K562 (cell line): ENCODE measurements at regions not wholly inside any gene's neighbourhood (a gene's known extent, or its start where the extent isn't known, plus 50 kb on each side); places are given as distances from the start of the nearest gene placed in this dataset.

ENCODE experiments used
- CHD1 ChIP-seq: fragments of 200-600 bp; sonication (generic); IDR thresholded peaks from one replicate; pipeline ENCODE4 v1.6.1; 2012; ENCODE audit warnings: mild to moderate bottlenecking, moderate library complexity, low read length, inconsistent platforms
- DMBX1 ChIP-seq: fragments of 250-450 bp; sonication (Bioruptor Pico); IDR thresholded peaks from 2 replicates; pipeline ENCODE4 v1.8.0; 2022; ENCODE audit warnings: inconsistent platforms, mild to moderate bottlenecking, moderate library complexity, borderline replicate concordance
- EP300 ChIP-seq: IDR thresholded peaks from 2 replicates; pipeline ENCODE4 v1.6.1; 2012; ENCODE audit warnings: low read length, improper control_type of control experiment
- EZH2 ChIP-seq: IDR thresholded peaks from 2 replicates; pipeline ENCODE4 v1.6.1; 2012; ENCODE audit warnings: low read depth, mild to moderate bottlenecking, inconsistent platforms, low read length, borderline replicate concordance
- FIP1L1 ChIP-seq: fragments of 200-400 bp; formaldehyde crosslinking; IDR thresholded peaks from 2 replicates; pipeline ENCODE4 v1.6.1; 2018; ENCODE audit warnings: mild to moderate bottlenecking, low read depth, low read length; ENCODE audit not compliant: poor library complexity, severe bottlenecking
- GATAD2B ChIP-seq: fragments of 450-650 bp; IDR thresholded peaks from 2 replicates; pipeline ENCODE4 v1.6.1; 2017; ENCODE audit warnings: mild to moderate bottlenecking, borderline replicate concordance
- ILF3 ChIP-seq: fragments of 450-650 bp; IDR thresholded peaks from 2 replicates; pipeline ENCODE4 v1.6.1; 2018; ENCODE audit warnings: antibody characterized with exemption, mild to moderate bottlenecking, moderate library complexity, borderline replicate concordance
- JUN ChIP-seq, 2 experiments: sonication (generic) in 1 of 2; formaldehyde crosslinking in 1 of 2; IDR thresholded peaks; 2 replicates each; pipeline versions ENCODE4 v1.6.1 to v1.8.0; 2012 to 2022; ENCODE audit warnings: borderline replicate concordance in 2 of 2, mild to moderate bottlenecking in 2 of 2, improper control_type of control experiment in 1 of 2, low read depth in 1 of 2, low read length in 1 of 2, missing genetic modification reagents in 1 of 2
- MCM7 ChIP-seq, 2 experiments: fragments of 450-650 bp; IDR thresholded peaks; 2 replicates each; pipeline ENCODE4 v1.6.1; 2016 to 2018
- MEF2D ChIP-seq: conservative IDR thresholded peaks from 2 replicates; pipeline ENCODE4 v1.6.1; 2016; ENCODE audit warnings: low read depth, missing genetic modification characterization, missing compliant biosample characterization
- PHTF2 ChIP-seq: fragments of 250-450 bp; sonication (Bioruptor Pico); IDR thresholded peaks from 2 replicates; pipeline ENCODE4 v1.5.0; 2021; ENCODE audit warnings: mild to moderate bottlenecking
- RB1 ChIP-seq: fragments of 450-650 bp; IDR thresholded peaks from 2 replicates; pipeline ENCODE4 v1.6.1; 2017; ENCODE audit warnings: low read depth, mild to moderate bottlenecking
- TOE1 ChIP-seq, 2 experiments: fragments of 450-650 bp in 1 of 2; sonication (generic) in 1 of 2; formaldehyde crosslinking in 1 of 2; IDR thresholded peaks; 2 replicates each; pipeline versions ENCODE4 v1.7.1 to v1.8.0; 2016 to 2022; ENCODE audit warnings: borderline replicate concordance in 2 of 2, mild to moderate bottlenecking in 2 of 2, antibody characterized with exemption in 1 of 2, inconsistent platforms in 1 of 2, low read depth in 1 of 2, missing genetic modification reagents in 1 of 2, moderate library complexity in 1 of 2
- TRIM28 ChIP-seq: fragments of 450-650 bp; IDR thresholded peaks from 2 replicates; pipeline ENCODE4 v1.6.1; 2017
- ZEB2 ChIP-seq: fragments of 450-650 bp; IDR thresholded peaks from 2 replicates; pipeline ENCODE4 v1.6.1; 2016
- ZFP30 ChIP-seq: fragments of 250-450 bp; sonication (Bioruptor Pico); IDR thresholded peaks from 2 replicates; pipeline ENCODE4 v1.8.0; 2022; ENCODE audit warnings: moderate library complexity, mild to moderate bottlenecking, inconsistent platforms, borderline replicate concordance
- TF ChIP-seq, protein P1 (sequence below): IDR thresholded peaks from 2 replicates; pipeline ENCODE4 v1.6.1; 2011; ENCODE audit not compliant: insufficient read length; ENCODE audit errors: extremely low read depth
- TF ChIP-seq, protein P2 (sequence below): sonication (generic); formaldehyde crosslinking; IDR thresholded peaks from 2 replicates; pipeline ENCODE4 v1.9.0; 2022; ENCODE audit warnings: mild to moderate bottlenecking, missing genetic modification reagents
- TF ChIP-seq, protein P3 (sequence below): fragments of 250-450 bp; sonication (Bioruptor Pico); IDR thresholded peaks from 2 replicates; pipeline ENCODE4 v1.8.0; 2022; ENCODE audit warnings: moderate library complexity, mild to moderate bottlenecking, inconsistent platforms
- TF ChIP-seq, protein P4 (sequence below): conservative IDR thresholded peaks from 2 replicates; pipeline ENCODE4 v1.6.1; 2011; ENCODE audit warnings: low read depth, mild to moderate bottlenecking, low read length; ENCODE audit not compliant: control insufficient read depth
- TF ChIP-seq, protein P5 (sequence below): fragments of 250-450 bp; sonication (Bioruptor Pico); IDR thresholded peaks from 2 replicates; pipeline ENCODE4 v1.5.0; 2021; ENCODE audit warnings: mild to moderate bottlenecking, borderline replicate concordance

DNA sequence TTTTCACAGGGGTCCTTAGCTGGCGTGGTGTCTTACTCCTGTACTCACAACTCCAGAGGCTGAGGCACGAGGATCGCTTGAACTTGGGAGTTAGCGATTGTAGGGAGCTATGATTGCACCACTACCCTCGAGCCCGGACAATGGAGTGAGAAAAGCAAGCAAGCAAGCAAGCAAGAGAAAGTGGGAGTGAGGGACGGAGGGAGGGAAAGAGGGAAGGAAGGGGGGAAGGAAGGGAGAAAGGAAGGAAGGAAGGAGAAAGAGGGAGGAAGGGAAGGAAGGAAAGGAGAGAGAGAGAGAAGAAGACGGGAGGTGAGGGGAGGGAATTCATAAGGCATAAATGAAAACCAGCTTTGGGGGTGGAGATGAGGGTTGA lies 120.5 kb downstream of the TRIM27 start (continued):
- TF ChIP-seq, protein P1, sequence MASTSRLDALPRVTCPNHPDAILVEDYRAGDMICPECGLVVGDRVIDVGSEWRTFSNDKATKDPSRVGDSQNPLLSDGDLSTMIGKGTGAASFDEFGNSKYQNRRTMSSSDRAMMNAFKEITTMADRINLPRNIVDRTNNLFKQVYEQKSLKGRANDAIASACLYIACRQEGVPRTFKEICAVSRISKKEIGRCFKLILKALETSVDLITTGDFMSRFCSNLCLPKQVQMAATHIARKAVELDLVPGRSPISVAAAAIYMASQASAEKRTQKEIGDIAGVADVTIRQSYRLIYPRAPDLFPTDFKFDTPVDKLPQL, result no peak
- TF ChIP-seq ZEB2, result 0 out of 2 replicates have a peak, but pooled peaks have one; percentile 28
- 0 out of 4 replicates have a peak, but pooled peaks have one; percentile 81 to 87 for TF ChIP-seq MCM7 (IDR thresholded peaks at IDR 0.05)
- no peak for TF ChIP-seq FIP1L1
- no peak for TF ChIP-seq CHD1
- TF ChIP-seq, protein P2, sequence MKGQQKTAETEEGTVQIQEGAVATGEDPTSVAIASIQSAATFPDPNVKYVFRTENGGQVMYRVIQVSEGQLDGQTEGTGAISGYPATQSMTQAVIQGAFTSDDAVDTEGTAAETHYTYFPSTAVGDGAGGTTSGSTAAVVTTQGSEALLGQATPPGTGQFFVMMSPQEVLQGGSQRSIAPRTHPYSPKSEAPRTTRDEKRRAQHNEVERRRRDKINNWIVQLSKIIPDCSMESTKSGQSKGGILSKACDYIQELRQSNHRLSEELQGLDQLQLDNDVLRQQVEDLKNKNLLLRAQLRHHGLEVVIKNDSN, result no peak
- no peak for TF ChIP-seq EP300
- no peak for TF ChIP-seq JUN (IDR thresholded peaks at IDR 0.05; ENCODE audit: borderline replicate concordance, low read depth, low read length)
- no peak for TF ChIP-seq JUN (CRISPR knock-in tag; IDR thresholded peaks at IDR 0.05; ENCODE audit: borderline replicate concordance)
- no peak for TF ChIP-seq EZH2
- TF ChIP-seq, protein P3, sequence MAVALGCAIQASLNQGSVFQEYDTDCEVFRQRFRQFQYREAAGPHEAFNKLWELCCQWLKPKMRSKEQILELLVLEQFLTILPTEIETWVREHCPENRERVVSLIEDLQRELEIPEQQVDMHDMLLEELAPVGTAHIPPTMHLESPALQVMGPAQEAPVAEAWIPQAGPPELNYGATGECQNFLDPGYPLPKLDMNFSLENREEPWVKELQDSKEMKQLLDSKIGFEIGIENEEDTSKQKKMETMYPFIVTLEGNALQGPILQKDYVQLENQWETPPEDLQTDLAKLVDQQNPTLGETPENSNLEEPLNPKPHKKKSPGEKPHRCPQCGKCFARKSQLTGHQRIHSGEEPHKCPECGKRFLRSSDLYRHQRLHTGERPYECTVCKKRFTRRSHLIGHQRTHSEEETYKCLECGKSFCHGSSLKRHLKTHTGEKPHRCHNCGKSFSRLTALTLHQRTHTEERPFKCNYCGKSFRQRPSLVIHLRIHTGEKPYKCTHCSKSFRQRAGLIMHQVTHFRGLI (CRISPR knock-in tag), result no peak
- TF ChIP-seq RB1, result no peak
- no peak for TF ChIP-seq GATAD2B
- no peak for TF ChIP-seq MEF2D (tag)
- no peak for TF ChIP-seq ILF3
- TF ChIP-seq DMBX1 (CRISPR knock-in tag), result no peak
- no peak for TF ChIP-seq PHTF2 (CRISPR knock-in tag)
- no peak for TF ChIP-seq ZFP30 (CRISPR knock-in tag)
- TF ChIP-seq, protein P4, sequence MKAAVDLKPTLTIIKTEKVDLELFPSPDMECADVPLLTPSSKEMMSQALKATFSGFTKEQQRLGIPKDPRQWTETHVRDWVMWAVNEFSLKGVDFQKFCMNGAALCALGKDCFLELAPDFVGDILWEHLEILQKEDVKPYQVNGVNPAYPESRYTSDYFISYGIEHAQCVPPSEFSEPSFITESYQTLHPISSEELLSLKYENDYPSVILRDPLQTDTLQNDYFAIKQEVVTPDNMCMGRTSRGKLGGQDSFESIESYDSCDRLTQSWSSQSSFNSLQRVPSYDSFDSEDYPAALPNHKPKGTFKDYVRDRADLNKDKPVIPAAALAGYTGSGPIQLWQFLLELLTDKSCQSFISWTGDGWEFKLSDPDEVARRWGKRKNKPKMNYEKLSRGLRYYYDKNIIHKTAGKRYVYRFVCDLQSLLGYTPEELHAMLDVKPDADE, result no peak
- TF ChIP-seq, protein P5, sequence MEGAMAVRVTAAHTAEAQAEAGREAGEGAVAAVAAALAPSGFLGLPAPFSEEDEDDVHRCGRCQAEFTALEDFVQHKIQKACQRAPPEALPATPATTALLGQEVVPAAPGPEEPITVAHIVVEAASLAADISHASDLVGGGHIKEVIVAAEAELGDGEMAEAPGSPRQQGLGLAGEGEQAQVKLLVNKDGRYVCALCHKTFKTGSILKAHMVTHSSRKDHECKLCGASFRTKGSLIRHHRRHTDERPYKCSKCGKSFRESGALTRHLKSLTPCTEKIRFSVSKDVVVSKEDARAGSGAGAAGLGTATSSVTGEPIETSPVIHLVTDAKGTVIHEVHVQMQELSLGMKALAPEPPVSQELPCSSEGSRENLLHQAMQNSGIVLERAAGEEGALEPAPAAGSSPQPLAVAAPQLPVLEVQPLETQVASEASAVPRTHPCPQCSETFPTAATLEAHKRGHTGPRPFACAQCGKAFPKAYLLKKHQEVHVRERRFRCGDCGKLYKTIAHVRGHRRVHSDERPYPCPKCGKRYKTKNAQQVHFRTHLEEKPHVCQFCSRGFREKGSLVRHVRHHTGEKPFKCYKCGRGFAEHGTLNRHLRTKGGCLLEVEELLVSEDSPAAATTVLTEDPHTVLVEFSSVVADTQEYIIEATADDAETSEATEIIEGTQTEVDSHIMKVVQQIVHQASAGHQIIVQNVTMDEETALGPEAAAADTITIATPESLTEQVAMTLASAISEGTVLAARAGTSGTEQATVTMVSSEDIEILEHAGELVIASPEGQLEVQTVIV, result no peak
- TF ChIP-seq TRIM28, result no peak
- peak; percentile 86 for TF ChIP-seq TOE1 (IDR thresholded peaks at IDR 0.05; ENCODE audit: borderline replicate concordance)
- TF ChIP-seq TOE1 (CRISPR knock-in tag; IDR thresholded peaks at IDR 0.05; ENCODE audit: borderline replicate concordance, low read depth), result no peak
